ENCODE measurements at regions not wholly inside any gene's neighbourhood (a gene's known extent, or its start where the extent isn't known, plus 50 kb on each side); places are given as distances from the start of the nearest gene placed in this dataset.

DNA sequence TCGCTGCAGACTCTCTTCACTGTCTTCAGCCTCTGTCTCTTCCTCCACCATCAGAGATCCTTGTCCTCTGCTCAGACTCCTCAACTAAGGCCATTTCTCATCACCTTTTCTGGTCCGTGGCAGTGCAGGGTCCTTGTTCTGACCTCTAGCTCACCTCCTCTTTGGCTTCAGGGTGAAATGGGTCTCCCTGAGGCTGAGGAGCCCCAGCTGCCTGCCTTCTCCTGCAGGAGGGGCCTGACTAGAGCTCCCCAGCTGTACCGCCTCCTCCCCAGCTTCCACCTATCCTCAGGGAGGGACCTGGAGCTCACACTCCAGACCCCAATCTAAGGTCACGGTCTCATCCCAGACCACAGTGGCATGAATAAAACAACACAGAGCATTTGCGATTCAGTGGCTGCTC lies 203.0 kb downstream of the TRIM29 start:
- no peak for DNase-seq

DNA sequence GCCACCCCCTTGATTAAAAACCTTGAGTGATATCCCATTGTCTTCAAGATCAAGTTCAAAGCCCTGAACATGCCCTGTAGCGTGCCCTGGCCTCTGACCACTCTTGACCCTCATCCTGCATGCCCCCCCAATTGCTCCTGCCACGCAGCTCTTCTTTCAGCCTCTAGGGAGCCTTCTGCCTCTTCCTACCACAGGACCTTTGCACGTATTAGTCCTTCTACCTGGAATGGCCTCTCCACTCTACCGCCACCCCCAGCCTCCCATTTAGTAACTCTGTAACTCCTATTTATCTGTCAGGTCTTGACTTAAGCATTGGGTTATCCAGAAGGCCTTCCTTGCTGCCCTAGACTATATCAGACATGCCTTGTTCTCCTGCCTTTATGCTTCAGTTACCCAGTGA lies 203.6 kb downstream of the TRIM29 start:
- no peak for DNase-seq

DNA sequence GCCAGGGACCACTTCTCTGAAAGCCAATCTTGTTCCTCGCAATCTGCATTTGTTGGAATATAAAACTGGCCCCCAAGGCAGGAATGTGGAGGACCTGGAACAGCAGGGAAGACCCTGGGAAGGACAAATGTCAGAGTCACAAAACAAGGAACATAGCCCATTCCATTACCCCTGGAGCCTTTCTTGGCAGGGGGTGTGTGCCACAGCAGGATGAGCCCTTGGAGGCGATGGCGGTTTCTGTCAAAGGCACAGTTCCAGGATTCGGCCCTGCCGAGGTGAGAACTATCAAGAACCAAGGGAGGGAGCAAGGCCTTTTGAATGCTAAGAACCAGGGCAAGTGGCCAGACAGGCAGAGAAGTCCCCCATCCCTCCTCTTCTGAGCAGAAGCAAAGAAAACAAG lies 204.3 kb downstream of the TRIM29 start:
- DNase-seq: no peak

DNA sequence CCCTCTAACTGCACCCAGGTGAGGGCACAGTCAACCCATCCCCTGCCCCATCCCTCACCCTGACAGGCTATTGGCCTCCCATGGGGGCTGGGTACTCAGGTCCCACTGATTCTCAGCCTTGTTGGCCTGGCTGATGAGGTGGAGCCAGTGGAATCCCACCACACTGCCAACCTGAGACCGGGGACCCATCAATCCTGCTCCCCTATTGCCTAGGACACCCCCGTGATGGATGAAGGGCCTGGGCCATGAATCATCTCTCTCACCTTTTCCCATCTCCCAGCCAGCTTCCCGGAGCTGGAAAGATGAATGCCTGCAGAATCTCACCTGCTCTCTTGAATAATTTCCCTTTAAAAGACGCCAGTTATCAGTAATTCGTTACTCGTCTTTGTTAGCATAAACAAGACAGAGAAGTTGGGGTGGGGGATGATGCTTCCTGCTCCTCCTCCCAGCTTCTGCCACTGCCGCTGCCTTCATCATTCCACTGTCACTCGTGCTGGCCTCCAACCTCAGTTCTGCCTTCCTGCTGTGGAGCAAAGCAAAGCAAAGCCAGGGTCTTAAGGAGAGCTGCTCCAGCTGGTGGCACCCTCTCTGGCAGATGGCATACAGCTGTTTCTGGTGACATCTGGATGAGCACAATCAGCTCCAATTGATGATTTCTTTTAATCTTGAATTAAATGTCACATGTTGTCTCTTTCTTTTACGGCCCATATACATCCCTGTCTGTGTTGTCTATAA lies 204.0 kb upstream of the NECTIN1 start:
- no peak for DNase-seq

DNA sequence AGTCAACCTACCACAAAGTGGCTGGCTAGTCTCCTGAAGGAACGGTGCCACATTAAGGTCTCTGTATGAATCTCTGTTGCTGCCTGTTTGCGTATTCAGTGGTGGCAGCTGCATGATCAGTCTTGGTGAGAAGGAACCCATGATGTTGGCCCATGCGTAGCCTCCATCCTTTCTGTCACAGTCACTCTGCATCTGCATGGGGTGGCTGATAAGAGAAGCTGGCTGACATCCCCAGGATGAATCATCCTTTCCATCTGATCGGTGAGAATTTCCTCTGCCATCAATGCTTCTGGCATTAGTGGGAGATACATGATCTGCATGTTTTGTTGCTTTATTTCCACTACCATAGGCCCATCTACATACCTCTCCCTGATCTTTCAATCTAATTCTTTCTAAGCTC lies 199.0 kb upstream of the NECTIN1 start:
- DNase-seq: no peak

DNA sequence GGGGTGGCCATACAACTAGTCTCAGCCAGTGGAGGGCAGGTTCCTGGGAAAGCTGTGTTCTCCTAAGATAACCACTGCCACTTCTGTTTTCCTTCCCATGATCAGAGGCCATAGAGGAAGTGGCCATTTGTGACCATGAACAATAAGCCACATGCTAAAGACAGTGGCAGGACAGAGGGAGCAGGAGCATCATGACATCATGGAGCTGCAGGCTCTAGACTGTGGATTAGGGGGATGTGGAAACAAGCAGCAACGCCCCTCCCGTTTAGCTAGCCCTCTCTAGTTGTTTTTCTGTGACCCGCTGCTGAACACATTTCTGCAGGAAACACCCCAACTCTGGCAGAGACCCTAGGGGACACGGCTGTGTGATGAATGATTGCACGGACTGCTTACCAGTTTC lies 195.0 kb upstream of the NECTIN1 start:
- DNase-seq: no peak

DNA sequence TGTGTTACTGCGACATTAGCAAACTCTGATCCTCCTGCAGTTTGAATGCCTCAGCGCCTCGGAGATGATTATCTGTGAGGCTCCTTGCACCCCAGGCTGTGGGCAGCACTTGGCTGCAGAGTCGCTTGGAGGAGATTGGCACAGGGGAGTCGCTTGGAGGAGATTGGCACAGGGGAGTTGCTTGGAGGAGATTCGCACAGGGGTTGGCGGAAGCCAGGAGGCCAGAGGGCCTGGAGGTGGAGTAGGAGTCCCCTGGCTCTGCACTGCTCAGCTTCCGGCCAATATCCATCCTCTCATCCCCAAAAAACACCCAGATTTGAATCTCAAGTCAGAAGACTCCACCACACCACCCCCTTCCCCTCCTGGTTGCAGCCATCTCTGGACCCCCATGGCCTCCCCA lies 192.6 kb upstream of the NECTIN1 start:
- DNase-seq: no peak

DNA sequence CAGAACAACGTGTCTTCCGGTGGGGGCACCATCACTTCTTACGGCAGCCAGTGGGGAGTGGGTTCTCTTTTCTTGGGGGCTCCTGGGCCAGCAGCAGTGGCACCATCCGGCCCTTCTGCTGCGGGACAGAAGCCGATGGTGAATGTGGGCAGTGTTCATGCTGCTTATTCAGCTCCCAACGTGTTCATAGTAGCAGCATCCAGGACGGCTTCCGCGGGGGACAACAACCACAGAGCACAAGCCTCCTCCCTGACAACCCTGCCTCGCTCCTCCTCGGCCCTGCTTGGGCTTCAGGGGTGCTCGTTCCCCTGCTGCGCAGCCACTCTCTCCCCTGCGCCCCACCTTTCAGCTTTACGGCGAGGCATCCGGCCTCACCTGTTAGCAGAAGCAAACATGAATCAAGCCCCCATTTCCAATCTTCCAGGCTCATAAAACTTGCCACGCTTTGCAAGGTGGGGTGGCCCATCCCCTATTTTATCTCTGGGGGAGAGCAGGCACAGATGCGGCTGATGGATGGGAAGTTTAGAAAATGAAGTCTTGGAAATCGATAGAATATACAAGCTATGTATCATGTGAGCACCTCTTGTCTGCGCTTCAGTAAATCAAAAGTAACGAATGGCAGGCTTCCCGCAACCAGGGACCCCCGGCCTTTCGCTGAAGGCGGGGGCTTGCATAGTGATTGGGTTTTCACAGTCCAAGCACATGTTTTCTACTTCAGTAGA lies 191.8 kb upstream of the NECTIN1 start:
- DNase-seq: no peak

DNA sequence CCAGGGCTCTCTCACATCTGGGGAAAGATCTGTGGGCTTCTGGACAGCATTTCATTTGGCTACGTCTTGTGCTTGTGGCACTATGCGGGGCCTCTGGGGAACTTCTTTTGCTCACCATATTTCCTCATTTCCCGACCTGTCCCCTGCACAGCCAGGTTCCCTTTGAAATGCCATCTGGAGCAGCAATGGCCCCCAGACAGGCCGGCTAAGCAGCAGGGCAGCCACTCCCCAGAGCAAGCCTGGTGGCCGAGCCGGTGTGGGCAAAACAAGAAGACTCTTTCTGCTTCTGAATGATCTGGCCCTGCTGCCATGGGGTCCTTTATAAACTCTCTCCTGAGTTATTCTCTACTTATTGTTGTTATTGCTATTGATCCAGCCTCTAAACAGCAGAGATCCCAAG lies 190.7 kb upstream of the NECTIN1 start:
- DNase-seq: no peak

DNA sequence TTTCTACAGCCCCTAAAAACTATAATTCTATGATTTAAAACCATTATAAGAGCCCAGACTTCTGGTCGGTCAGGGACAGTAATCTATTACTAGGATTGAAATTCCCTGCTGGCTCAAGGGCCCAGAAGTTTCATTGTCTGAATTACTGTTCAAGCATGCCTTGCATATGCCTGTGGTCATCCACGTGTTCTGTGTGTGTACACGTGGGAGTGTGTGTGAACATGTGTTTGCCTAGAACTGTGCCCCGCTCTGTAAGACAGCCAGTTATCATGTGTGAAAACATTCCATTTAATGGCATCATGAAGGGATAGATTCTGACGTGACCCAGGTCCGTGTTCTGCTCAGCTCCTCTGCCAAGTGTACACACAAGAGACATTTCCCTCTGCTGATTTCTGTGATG lies 189.3 kb upstream of the NECTIN1 start:
- no peak for DNase-seq

DNA sequence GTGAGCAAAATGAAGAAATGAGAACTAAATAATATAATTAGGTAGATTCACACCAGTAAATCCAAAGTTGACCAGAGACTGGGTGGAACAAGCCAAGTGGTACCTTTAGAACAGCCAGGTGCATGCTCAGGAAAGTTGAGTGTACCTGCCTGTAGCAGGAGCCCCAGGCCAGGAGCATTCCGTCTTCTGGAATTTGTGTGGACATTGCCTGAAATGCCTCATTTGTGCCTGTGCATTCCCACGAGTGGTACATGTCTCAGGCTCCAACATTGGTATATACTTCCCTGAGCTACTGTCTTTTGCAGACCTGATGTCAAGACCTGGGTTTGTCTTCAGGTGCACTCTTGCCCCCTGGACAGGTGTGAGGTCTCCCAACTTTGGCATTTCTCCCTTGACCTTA lies 187.6 kb upstream of the NECTIN1 start:
- no peak for DNase-seq

DNA sequence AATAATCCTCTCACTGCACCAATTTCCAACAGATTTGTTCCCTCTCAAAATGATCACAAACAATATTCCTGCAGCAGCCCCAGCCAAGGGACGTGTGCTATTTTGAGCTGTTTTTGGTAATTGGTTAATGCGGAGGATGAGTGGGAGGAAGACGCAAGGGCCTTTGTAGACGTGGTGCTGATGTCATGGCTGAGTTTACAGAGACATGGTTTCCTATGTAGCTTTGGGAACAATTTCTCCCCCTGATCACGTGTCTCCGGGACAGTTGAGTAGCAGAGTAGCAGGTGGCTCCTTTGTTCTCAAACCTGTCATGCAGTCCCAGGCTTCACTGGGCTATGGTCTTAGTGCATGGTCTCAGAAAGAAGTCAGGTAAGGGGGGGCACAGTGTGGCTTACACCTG lies 183.2 kb upstream of the NECTIN1 start:
- DNase-seq: no peak

DNA sequence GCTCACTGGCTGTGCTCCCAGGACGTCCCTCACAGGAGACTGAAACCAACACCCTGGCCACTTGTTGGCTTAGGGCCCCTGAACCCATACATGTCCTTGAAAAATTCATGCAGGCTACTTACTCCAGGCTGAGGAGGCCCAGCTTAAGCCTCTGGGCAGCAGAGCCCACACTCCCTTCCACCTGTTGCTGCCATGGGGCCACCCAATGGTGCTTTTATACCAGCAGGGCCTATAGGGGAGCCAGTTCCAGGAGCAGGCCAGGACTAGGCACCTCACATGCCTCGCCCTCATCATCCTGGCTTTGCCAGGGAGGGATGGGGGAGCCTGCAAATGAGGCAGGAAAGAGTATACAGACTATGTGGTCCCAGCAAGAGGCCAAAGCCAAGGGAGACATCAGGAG lies 181.7 kb upstream of the NECTIN1 start:
- no peak for DNase-seq

DNA sequence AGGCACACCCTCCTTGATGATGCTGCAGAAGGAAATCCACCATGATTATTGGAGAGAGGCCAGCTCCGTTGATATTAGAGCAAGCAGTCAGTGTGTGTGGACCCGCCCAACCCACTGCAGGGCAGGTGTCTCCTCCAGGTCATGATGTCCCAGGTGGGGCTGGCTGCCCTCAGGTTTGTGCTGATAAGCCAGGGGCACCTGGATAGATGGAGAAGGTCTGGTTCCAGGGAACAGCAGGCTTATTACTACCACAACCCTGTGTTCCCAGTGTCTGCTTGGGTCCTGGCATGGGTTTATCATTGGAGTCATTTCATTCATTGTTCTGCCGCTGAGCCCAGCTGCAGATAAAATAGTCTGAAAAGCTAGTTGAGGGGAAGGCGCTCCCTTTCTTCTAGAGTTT lies 181.1 kb upstream of the NECTIN1 start:
- no peak for DNase-seq

DNA sequence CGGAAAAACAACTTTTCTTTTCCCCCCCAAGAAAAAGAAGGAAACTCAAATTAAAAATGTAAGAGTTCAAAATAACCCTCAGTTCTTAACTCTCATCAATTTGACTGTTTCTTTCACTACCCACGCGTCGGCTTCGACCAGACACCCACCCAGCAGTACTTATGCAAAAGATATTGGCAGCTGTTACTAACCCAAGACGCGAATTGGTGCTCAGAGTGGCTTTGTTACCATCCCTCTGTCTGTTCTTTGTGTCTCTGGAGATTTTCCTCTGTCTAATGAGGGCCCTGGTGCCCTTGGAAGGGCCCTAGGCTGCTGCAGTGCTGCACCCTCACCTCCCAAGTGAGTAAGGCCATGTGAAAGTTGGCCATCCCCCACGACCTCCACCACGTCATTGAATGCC lies 180.5 kb upstream of the NECTIN1 start:
- DNase-seq: no peak

DNA sequence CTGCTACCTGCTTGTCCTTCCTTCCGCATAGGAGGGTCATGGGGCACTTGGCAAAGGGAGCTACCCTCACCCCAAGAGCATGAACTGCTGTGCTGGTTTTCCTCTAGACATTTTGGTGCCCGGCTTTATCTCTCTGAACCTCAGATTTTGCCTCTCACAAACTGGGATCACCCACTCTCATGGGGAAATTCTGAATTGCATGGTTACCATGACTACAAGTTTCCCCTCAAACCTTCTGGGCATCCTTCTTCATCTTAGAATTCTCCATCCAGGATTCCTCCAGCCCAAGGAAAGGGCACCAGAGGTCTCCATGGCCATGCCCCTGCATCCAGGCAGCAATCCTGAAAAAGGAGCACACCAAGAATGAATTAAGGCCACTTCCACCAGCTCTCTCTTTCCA lies 180.1 kb upstream of the NECTIN1 start:
- DNase-seq: no peak

DNA sequence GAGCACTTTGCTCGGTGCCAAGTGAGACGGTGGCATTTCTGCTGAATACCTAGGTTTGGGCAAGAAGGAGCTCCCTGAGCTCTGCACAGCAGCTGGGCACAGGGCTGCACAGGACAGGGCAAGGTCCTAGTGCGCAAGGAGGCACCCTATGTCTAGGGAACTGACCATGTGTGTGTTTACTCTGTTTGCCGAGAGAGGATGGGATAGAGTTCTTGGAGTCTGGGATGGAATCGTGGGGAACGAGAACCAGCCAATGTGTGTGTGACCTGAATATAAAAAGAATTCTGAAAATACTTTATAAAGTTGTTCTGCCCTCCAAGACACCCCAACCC lies 179.5 kb upstream of the NECTIN1 start:
- DNase-seq: no peak

DNA sequence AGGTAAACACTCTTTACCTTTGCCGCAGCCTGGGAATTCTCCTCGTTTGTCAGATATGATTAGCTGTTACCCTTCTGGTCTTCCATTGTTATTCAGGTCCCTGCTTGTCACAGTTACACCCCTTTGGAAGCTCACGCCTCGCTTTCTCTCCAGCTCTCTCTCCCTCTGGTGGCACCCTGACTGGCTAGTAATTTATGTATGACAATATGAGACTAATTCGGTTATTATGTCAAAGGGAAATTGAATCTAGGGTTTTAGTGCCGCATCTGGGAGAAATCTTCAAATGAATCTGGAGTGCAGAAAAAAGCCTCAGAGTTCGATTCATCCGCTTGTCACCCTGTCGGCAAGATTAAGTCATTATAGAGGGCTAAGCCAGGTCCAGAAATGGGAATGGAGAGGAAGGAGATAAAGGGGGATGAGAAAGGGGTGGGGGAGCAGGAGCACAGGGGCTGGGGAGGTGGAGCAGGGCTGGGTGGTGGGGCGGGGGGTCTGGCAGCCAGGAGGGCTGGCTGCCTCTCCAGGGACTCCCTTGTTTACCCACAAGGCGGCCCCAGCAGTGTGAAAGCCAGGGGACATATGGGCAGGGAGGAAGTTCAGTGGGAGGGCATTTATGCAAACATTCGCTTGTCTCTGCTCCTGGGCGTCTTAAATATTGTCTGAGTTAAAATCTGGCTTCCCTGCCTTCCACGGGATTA lies 179.0 kb upstream of the NECTIN1 start:
- DNase-seq: no peak

DNA sequence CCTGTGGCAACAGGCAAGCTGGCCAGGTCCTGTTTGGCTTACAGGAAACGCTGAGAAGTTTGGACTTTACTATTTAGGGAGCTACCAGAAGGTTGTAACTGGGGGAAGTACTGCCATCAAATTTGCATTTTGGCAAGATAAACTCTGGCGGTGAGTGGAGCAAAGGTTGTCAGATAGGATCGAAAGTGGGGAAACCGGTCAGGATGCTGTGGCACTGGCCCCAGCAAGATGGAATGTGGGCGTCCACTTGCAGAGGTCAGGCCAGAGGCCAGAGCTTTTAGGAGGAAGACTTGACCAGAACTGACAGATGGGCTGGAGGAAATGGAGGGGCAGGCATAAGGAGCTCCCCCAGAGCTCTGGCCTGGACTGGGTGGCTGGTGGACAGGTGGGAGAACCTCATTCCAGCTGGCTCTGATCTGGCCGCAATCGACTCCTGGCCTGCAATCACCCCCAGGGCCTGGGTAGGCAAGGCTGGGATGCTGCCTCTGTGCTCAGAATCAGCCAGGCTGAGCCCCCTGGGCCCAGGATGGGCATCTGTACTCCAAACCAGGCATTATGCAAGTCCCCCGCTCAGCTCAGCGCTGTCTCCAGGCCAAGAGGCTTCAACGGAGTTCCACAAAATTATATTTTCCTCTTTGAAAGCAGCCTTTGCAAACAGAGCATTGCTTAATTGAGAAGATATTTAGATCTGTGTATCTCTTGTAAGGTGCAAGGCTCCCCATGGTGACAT lies 178.3 kb upstream of the NECTIN1 start:
- DNase-seq: no peak

DNA sequence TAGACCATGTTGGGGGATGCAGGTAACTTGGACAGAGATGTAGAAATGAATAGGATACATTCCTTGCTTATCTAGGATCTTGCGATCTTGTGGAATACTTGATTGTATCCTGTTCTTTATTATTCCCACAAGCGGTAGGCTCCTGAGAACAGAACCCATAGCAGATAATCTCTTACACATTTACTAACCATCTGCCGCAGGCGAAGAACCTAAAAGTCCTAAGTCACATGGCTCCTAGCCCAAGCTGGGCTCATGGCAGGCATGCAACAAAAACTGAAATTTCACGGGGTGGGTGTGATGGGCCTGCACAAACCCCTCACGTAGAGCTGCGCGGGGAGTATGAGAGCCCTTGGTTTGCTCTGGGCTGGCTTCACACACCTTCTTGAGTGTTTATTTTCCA lies 177.4 kb upstream of the NECTIN1 start:
- no peak for DNase-seq

DNA sequence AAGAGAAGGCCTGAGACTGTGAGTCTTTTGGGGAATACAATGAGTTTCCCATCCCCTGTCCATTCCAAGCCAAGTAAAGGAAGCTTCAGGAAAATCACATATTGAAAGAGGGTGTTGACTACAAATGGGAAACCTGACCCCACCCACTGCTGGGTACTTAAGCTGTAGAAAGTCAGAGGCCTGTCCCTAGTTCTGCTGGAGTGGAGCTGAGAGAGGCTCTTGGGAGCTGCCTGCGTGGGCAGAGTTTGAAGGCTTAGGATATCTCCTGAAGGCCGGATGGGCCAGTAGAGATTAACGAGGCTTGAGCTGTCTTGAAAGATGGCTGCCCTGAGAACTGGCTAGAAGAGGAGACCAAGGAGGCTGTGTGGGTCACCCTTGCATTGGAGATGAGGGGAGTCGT lies 176.2 kb upstream of the NECTIN1 start:
- DNase-seq: no peak

DNA sequence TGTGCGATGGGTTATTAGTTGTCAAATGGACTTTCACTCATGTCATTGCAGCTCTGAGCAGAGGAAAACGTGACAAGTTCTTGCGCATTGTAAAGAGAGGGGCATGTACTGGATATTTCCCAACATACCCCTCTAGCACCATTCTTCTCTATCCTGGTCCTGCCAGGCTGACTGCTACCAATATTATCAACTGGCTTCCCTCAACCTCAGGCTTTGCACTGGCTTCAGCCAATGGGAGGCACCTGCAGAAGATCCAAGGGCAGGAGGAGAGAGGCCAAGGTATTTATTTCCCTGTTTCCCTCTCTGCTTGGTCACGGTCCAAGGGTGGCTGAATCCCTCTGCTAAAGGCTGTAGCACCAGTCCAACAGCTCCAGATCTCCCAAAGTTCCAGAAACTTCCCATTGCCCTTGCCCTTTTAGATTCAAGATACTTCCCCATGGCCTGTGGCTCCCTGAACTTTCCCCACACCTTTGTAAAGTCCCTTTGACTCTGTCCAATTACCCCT lies 175.6 kb upstream of the NECTIN1 start:
- no peak for DNase-seq

DNA sequence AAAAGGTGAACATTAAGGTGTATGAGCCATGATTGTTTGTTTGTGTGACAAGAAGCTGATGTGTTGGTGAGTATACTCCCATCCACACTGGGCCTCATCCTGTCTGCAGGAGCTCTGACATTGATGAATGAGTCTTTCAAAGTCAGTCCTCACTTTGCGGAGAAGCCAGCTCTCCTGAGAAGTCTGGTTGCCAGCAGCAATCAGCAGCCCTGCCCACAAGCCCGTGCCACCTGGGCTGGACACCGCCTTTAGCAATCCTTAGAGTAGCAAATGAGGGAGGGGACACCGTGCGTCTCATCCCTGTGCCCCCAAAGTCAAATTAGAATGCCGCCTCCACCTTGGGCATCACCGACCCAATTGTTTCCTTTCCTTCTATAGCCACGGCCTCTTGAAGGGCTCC lies 174.8 kb upstream of the NECTIN1 start:
- DNase-seq: no peak
